ENCODE measurements at regions not wholly inside any gene's neighbourhood (a gene's known extent, or its start where the extent isn't known, plus 50 kb on each side); places are given as distances from the start of the nearest gene placed in this dataset.
"Not testable (repeated sequence)": the region's sequence is repeated elsewhere in the genome, so short reads cannot be mapped to it uniquely, and the experiment has no call there.

- DNase-seq: no peak
Measured at GRCh38 chr9:110028676-110029075, 179.3 kb downstream of the C9orf152 start.

GRCh38 chr9:110029429-110029955 is 178.5 kb downstream of the C9orf152 start:
- DNase-seq: no peak

- DNase-seq: no peak
Measured at GRCh38 chr9:110029956-110030480, 177.9 kb downstream of the C9orf152 start.

DNA sequence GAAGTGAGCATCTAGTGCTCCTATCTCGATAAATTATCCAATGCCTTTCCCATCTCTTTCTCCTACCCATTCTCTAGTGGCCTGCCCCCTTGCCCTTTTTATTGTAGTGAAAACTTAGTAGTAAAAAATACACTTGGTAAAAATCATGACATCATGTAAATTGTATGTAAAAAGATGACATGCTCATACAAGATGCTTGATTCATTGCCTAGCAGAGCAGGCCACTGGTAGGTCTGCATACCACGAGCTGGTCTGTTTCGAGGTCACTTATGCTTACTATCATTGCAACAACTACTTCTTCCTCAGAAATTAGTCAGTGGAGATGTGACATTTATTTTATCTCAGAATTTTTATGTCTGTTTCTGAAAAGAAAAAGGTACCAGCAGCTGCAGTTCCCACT is 177.3 kb downstream of the C9orf152 start:
- DNase-seq: no peak

GRCh38 chr9:110031511-110032173 is 176.3 kb downstream of the C9orf152 start:
- DNase-seq: no peak

DNA sequence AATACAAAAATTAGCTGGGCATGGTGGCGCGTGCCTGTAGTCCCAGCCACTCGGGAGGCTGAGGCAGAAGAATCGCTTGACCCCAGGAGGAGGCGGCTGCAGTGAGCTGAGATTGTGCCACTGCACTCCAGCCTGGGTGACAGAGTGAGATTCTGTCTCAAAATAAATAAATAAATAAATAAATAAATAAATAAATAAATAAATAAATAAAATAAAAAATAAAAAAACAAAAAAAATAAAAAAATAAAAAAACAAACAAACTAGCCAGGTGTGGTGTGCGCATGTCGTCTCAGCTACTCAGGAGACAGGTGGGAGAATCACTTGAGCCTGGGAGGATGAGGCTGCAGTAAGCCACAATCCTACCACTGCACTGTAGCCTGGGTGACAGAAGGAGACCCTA is 175.4 kb downstream of the C9orf152 start:
- DNase-seq: not testable (repeated sequence)

GRCh38 chr9:110033869-110034268 is 174.1 kb downstream of the C9orf152 start:
- DNase-seq: no peak

DNA sequence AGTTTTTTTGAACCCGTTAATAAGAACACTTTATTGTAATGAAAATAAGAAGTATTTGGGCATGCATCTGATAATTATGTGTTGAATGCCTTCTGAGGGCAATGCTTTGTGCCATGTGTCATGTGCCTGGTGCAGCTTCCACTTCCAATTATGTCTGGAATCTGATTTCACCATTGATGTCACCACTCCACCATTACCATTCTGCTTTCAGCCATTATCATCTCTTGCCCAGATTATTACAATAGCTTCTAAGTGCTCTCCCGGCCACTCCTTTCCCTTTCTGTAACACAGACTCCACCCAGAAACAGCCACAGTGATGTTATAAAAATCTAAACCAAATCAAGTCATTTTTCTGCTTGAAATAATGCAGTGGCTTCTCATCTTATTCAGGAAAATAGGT is 171.7 kb downstream of the C9orf152 start:
- DNase-seq: no peak

DNA sequence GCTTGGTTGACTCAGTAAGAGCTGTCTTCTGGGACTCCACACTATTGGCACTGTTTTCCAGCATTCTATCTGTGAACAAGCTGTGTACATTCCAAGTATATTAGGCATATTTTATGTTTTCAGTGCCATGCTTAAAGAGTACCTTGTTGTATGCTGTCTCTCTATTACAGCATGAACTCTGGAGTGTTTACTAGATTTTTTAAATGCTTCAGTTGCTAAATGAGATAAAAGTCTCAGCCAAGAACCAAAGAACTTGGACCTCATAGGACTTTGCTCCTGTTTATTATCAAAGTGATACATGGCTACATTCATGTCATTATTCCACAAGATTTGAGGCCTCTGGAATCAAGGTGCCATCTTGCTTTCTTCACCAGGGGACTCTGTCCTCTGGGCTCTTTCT is 167.2 kb downstream of the C9orf152 start:
- DNase-seq: no peak

- no peak for DNase-seq
Measured at GRCh38 chr9:110041452-110041851, 166.5 kb downstream of the C9orf152 start.

DNA sequence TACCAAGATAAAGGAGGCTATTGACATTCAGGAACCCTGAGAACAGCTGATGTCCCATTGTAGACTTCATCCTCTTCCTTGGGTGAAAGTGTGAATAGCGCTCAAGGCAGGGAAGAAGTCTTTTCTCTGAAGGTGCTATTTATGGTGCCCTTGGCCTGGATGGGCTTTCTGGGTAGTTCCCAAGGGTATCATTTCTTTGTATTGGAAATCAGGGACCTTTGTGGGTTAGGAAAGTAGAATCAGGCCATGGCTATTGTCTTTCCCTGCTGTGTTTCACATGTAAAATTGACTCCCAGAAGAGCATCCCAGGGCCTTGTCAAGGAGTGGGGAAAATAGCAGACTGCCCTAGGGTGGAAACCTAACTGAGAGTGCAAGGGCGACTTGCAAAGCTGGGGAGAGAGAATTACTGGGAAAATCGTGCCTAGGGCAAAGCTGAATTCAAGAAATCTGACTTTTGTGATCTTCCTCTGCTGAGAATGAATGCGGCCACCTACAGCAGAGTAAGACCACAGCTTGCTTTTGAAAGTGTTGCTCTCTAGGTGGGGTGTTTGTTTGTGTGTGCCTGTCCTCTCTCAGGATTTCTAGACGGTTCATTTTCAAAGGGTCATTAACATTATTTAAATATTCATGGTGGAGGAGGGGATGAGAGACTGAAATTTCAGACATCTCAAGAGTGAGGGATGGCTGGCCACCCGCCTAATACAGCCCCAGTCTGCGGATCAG is 160.6 kb downstream of the C9orf152 start:
- no peak for DNase-seq

- no peak for DNase-seq
Measured at GRCh38 chr9:110047955-110048402, 160.0 kb downstream of the C9orf152 start.

- DNase-seq: peak; percentile 78 to 81
Measured at GRCh38 chr9:110048403-110048975, 159.5 kb downstream of the C9orf152 start.

DNA sequence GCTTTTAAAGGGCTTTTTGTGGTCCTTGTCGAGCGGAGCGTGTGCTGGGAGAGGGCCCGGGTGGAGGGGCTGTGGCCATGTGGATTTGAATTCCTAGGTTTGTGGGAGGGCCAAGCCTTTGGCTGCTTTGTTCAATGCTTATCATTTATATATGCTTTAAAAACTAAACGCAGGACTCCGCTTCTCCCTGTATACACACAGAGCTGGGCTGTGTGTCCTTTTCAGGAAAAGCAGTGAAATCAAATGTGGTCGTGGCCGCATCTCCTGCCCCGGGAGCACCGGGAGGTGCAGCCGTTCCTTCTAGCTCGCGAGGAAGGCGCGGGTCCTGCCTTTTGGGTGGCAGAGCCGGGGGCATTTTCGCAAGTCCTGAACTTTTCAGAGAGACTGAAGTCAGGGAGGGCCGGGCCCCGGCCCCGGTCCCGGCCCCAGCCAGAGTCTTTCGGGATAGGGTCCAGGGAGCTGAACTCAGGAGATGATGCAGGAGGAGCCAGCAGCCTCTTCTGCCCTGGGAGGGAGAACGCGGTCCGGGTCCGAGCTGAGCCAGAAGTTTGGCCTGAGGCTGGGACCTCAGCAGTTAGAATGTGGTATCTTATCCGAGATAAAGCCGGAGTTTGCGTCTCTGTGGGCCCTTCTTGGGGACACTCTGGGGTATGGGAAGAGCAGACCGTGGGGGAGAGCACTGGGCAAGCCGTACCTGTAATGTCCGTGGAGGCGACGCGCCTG is 158.8 kb downstream of the C9orf152 start:
- peak in 1 of 2 experiments; percentile 2 for DNase-seq

- DNase-seq: no peak
Measured at GRCh38 chr9:110049699-110050450, 158.1 kb downstream of the C9orf152 start.

DNA sequence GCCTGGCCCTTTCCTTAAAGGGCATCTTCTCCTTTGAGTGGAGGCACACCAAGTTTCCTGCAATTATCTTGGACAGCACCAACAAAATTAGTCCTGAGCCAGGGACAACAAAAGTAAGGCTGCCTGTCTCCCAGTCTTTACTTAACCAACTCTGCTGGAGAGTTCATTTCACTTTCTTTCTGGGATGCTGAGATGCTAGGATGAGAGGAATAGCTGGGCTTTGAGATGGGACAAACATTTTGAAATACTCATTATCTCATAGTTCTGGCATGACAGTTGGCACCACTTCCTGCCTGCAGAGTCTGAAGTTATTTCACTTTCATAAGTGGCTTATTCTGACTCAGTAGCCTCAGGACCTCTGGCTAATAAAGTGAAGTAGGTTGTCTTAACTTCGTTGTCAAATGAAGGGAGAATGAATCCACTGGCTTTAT is 157.0 kb downstream of the C9orf152 start:
- DNase-seq: no peak

- no peak for DNase-seq
Measured at GRCh38 chr9:110056062-110056461, 151.9 kb downstream of the C9orf152 start.

GRCh38 chr9:110058304-110058953 is 149.5 kb downstream of the C9orf152 start:
- DNase-seq: peak; percentile 44 to 54

GRCh38 chr9:110059461-110059860 is 148.5 kb downstream of the C9orf152 start:
- no peak for DNase-seq

DNA sequence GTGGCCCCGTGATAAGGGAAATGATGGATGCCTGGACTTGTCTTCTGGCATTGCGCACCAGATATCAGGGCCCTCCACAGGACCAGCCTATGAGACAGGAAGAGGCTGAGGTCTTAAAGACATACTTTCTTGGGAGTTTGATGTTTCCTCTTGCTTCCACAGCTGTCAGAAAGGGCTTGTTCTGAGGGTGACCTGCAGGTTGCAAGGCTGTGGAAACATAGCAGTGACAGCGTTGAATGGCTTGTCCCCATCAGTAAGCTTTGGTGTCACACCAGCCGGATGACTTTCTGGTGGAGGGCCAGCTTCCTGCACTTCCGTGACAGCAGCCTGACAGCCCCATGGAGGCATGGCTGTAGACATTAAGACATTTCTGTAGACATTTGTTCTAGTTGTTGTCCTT is 143.2 kb downstream of the C9orf152 start:
- DNase-seq: no peak

DNA sequence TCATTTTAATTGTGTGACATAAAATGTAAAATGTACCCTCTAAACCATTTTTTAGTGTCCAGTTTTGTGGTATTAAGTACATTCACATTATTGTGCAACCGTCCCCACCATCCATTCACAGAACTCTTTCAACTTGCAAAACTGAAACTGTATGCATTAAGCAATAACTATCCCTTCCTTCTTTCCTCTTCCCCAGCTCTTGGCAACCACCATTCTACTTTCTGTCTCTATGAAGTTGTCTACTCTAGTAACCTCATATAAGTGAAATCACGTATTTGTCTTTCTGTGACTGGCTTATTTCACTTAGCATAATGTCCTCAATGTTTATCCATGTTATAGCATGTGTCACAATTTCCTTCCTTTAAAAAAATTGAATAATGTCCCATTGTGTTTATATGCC is 142.4 kb downstream of the C9orf152 start:
- no peak for DNase-seq
